PFSK-1 (cell line): ENCODE measurements at regions not wholly inside any gene's neighbourhood (a gene's known extent, or its start where the extent isn't known, plus 50 kb on each side); places are given as distances from the start of the nearest gene placed in this dataset.

Experiments
- POLR2AphosphoS5 ChIP-seq: IDR thresholded peaks from 2 replicates; pipeline ENCODE4 v1.6.1; 2012; ENCODE audit warnings: low read depth, mild to moderate bottlenecking, control low read depth, low read length, moderate library complexity
- TAF1 ChIP-seq: IDR thresholded peaks from 2 replicates; pipeline ENCODE4 v1.6.1; 2012; ENCODE audit warnings: low read length, control low read depth, borderline replicate concordance; ENCODE audit not compliant: insufficient read depth

GRCh38 chr5:28421141-28421540 lies 1382.8 kb upstream of the CDH9 start:
- no peak for TF ChIP-seq TAF1
- no peak for TF ChIP-seq POLR2AphosphoS5
